ENCODE measurements at regions not wholly inside any gene's neighbourhood (a gene's known extent, or its start where the extent isn't known, plus 50 kb on each side); places are given as distances from the start of the nearest gene placed in this dataset.

DNA sequence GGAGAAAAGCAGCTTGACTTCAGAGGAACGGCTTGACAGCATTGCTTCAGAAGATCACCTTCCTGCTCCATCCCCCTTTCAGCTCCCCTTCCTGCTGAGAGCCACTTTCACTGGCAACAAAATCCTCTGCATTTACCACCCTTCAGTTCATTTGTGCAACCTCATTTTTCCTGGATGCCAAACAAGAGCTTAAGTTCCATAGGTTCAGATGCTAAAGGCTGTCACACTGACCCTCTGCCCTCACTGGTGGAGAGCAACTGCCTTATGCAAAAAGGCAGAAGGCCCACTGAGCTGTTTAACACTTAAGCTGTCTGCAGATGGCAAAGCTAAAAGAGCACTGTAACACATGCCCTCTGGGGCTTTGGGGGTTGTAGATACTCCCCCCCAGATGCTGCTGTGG is 131.2 kb upstream of the SPACA1 start:
- TF ChIP-seq, protein P1, sequence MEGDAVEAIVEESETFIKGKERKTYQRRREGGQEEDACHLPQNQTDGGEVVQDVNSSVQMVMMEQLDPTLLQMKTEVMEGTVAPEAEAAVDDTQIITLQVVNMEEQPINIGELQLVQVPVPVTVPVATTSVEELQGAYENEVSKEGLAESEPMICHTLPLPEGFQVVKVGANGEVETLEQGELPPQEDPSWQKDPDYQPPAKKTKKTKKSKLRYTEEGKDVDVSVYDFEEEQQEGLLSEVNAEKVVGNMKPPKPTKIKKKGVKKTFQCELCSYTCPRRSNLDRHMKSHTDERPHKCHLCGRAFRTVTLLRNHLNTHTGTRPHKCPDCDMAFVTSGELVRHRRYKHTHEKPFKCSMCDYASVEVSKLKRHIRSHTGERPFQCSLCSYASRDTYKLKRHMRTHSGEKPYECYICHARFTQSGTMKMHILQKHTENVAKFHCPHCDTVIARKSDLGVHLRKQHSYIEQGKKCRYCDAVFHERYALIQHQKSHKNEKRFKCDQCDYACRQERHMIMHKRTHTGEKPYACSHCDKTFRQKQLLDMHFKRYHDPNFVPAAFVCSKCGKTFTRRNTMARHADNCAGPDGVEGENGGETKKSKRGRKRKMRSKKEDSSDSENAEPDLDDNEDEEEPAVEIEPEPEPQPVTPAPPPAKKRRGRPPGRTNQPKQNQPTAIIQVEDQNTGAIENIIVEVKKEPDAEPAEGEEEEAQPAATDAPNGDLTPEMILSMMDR (conservative IDR thresholded peaks at IDR 0.05 in 1 of 2, IDR thresholded peaks at IDR 0.05 in 1 of 2; ENCODE audit: extremely low read depth in 1 of 2, insufficient read depth in 1 of 2, low read depth in 1 of 2, low read length in 2 of 2) = no peak
- no peak for TF ChIP-seq EZH2 (IDR thresholded peaks at IDR 0.05; ENCODE audit: borderline replicate concordance, low read length)
